ENCODE measurements at regions not wholly inside any gene's neighbourhood (a gene's known extent, or its start where the extent isn't known, plus 50 kb on each side); places are given as distances from the start of the nearest gene placed in this dataset.
"Not testable (repeated sequence)": the region's sequence is repeated elsewhere in the genome, so short reads cannot be mapped to it uniquely, and the experiment has no call there.

GRCh38 chrX:123086768-123087167 lies 97.3 kb upstream of the GRIA3 start:
- no peak for DNase-seq (ENCODE audit: low read depth)

GRCh38 chrX:123087326-123087725 lies 96.8 kb upstream of the GRIA3 start:
- DNase-seq (ENCODE audit: low read depth), result no peak

GRCh38 chrX:123088331-123088730 lies 95.7 kb upstream of the GRIA3 start:
- no peak for DNase-seq (ENCODE audit: low read depth)

GRCh38 chrX:123088930-123089329 lies 95.1 kb upstream of the GRIA3 start:
- DNase-seq (ENCODE audit: low read depth), result no peak

GRCh38 chrX:123093792-123094191 lies 90.3 kb upstream of the GRIA3 start:
- DNase-seq (ENCODE audit: low read depth), result no peak

- no peak for DNase-seq (ENCODE audit: low read depth)
These were observed 75.3 kb upstream of the GRIA3 start for GRCh38 chrX:123108513-123109427.

- no peak for DNase-seq (ENCODE audit: low read depth)
These were observed 62.8 kb upstream of the GRIA3 start for GRCh38 chrX:123121241-123121640.

GRCh38 chrX:123129805-123130204 lies 54.3 kb upstream of the GRIA3 start:
- DNase-seq (ENCODE audit: low read depth), result not testable (repeated sequence)
